K562 (cell line): ENCODE measurements at regions not wholly inside any gene's neighbourhood (a gene's known extent, or its start where the extent isn't known, plus 50 kb on each side); places are given as distances from the start of the nearest gene placed in this dataset.

Experiments used
- ATAC-seq: fragments of 200-7000 bp; cut with Tn5 transposase; 3 replicates; pipeline ENCODE4 v1.9.1; 2020; ENCODE audit warnings: moderate library complexity
- BruUV-seq: library from RNA; stranded (reverse); fragments of 400-500 nt; replicated peaks from 2 replicates; lab custom pipeline; 2021; lab: Mats Ljungman, UMichigan
- CTCF ChIA-PET: fragments of 300-600 bp; formaldehyde crosslinking; extraction: SDS; loops from one replicate; lab custom pipeline; 2021; ENCODE audit warnings: low intra/inter-chr PET ratio; lab: Yijun Ruan, JAX
- POLR2A ChIA-PET: fragments of 300-600, 350-650 bp; sonication (Branson Sonifier 250); formaldehyde crosslinking; extraction: SDS; loops from one replicate; lab custom pipeline; 2021; ENCODE audit warnings: antibody characterized with exemption, inconsistent platforms; lab: Yijun Ruan, JAX
- DNase-seq, 4 experiments: peaks; one replicate each; pipeline versions ENCODE4 v3.0.0 to v3.0.0-alpha.2; 2011 to 2018; ENCODE audit warnings: low spot score in 3 of 4, mixed read lengths in 3 of 4; ENCODE audit errors: extremely low read depth in 1 of 4
- FAIRE-seq: peaks from 2 replicates; lab custom pipeline; 2011; peaks lifted over from hg19 to GRCh38; lab: Jason Lieb, UNC
- H2AFZ ChIP-seq: 2 replicates; pipeline ENCODE4 v1.6.0; 2011; ENCODE audit warnings: low read depth, low read length, control low read depth, inconsistent platforms
- H3K27ac ChIP-seq: fragments of 200-600 bp; 3 replicates; pipeline ENCODE4 v1.8.0; 2011; ENCODE audit warnings: low read depth, mild to moderate bottlenecking, control low read depth, inconsistent platforms, low read length, moderate library complexity, mixed read lengths; ENCODE audit errors: extremely low read depth
- H3K27me3 ChIP-seq, 2 experiments: fragments of 300-600 bp in 1 of 2; 2 replicates in 1 of 2; 3 replicates in 1 of 2; pipeline versions ENCODE4 v1.6.0 to v1.8.0; 2011; ENCODE audit warnings: inconsistent platforms in 2 of 2, low read length in 2 of 2, mild to moderate bottlenecking in 1 of 2, mixed read lengths in 1 of 2, moderate library complexity in 1 of 2; ENCODE audit not compliant: control insufficient read depth in 2 of 2, insufficient read depth in 2 of 2
- H3K36me3 ChIP-seq: fragments of 300-600 bp; 3 replicates; pipeline ENCODE4 v1.8.0; 2011; ENCODE audit warnings: mild to moderate bottlenecking, low read length, inconsistent platforms; ENCODE audit not compliant: control insufficient read depth, insufficient read depth
- H3K4me1 ChIP-seq, 2 experiments: fragments of 200-600 bp in 1 of 2; replicated peaks in 1 of 2; 2 replicates in 1 of 2; 3 replicates in 1 of 2; pipeline versions ENCODE4 v1.5.1 to v1.8.0; 2011; ENCODE audit warnings: inconsistent platforms in 2 of 2, low read length in 2 of 2, mild to moderate bottlenecking in 1 of 2, mixed read lengths in 1 of 2, moderate library complexity in 1 of 2; ENCODE audit not compliant: control insufficient read depth in 2 of 2, insufficient read depth in 2 of 2
- H3K4me2 ChIP-seq: 2 replicates; pipeline ENCODE4 v1.6.1; 2011; ENCODE audit warnings: low read length, control low read depth, inconsistent platforms, mixed read lengths; ENCODE audit not compliant: insufficient read depth
- H3K4me3 ChIP-seq: fragments of 200-600 bp; sonication (generic), shearing (Covaris generic); 2 replicates; pipeline ENCODE4 v1.5.1; 2016; ENCODE audit warnings: control low read depth, inconsistent platforms
- H3K79me2 ChIP-seq: fragments of 200-600 bp; 3 replicates; pipeline ENCODE4 v1.8.0; 2011; ENCODE audit warnings: low read length, inconsistent platforms; ENCODE audit not compliant: control insufficient read depth, insufficient read depth
- H3K9ac ChIP-seq, 2 experiments: 2 replicates each; pipeline versions ENCODE4 v1.6.0 to v1.6.1; 2011; ENCODE audit warnings: low read depth in 2 of 2, low read length in 2 of 2, control low read depth in 1 of 2, inconsistent platforms in 1 of 2, mild to moderate bottlenecking in 1 of 2, mixed read lengths in 1 of 2; ENCODE audit not compliant: insufficient read depth in 1 of 2
- H3K9me1 ChIP-seq: one replicate; pipeline ENCODE4 v1.6.0; 2011; ENCODE audit warnings: inconsistent platforms, mild to moderate bottlenecking, low read length, moderate library complexity; ENCODE audit not compliant: control insufficient read depth, insufficient read depth
- H3K9me3 ChIP-seq: replicated peaks from 2 replicates; pipeline ENCODE4 v1.5.1; 2011; ENCODE audit warnings: low read depth, low read length, inconsistent platforms; ENCODE audit not compliant: control insufficient read depth, insufficient read depth
- H4K20me1 ChIP-seq: replicated peaks from 2 replicates; pipeline ENCODE4 v1.6.1; 2011; ENCODE audit warnings: low read length, inconsistent platforms, mixed read lengths; ENCODE audit not compliant: control insufficient read depth, insufficient read depth
- ARID3B ChIP-seq: fragments of 250-450 bp; sonication (Bioruptor Pico); IDR thresholded peaks from 2 replicates; pipeline ENCODE4 v1.4.0; 2020; ENCODE audit warnings: borderline replicate concordance
- CBX3 ChIP-seq, 2 experiments: IDR thresholded peaks; 1 replicate in 1 of 2; 2 replicates in 1 of 2; pipeline ENCODE4 v1.6.1; 2012; ENCODE audit warnings: inconsistent platforms in 2 of 2, low read length in 2 of 2, borderline replicate concordance in 1 of 2, control low read depth in 1 of 2
- DPF2 ChIP-seq: fragments of 450-650 bp; IDR thresholded peaks from 2 replicates; pipeline ENCODE4 v1.6.1; 2016
- KLF1 ChIP-seq: fragments of 450-650 bp; IDR thresholded peaks from 2 replicates; pipeline ENCODE4 v1.6.1; 2016; ENCODE audit warnings: missing genetic modification characterization, missing compliant biosample characterization
- PHF8 ChIP-seq: fragments of 200-600 bp; sonication (generic); IDR thresholded peaks from 2 replicates; pipeline ENCODE4 v1.6.1; 2012; ENCODE audit warnings: mixed run types, mild to moderate bottlenecking, inconsistent platforms, low read length, moderate library complexity, borderline replicate concordance
- SMARCA5 ChIP-seq: fragments of 450-650 bp; IDR thresholded peaks from 2 replicates; pipeline ENCODE4 v1.6.1; 2016
- STAT5A ChIP-seq: IDR thresholded peaks from 2 replicates; pipeline ENCODE4 v1.6.1; 2012; ENCODE audit warnings: low read length, inconsistent platforms, borderline replicate concordance
- TRIM28 ChIP-seq: fragments of 450-650 bp; IDR thresholded peaks from 2 replicates; pipeline ENCODE4 v1.6.1; 2017
- TSC22D4 ChIP-seq: fragments of 450-650 bp; IDR thresholded peaks from 2 replicates; pipeline ENCODE4 v1.6.1; 2016; ENCODE audit warnings: missing genetic modification characterization, missing biosample characterization, control low read depth
- ZFP36 ChIP-seq: fragments of 150-350 bp; IDR thresholded peaks from 2 replicates; pipeline ENCODE4 v1.6.1; 2018; ENCODE audit warnings: low read length, low read depth; ENCODE audit not compliant: partially characterized antibody
- ZNF23 ChIP-seq: fragments of 250-450 bp; sonication (Bioruptor Pico); IDR thresholded peaks from 2 replicates; pipeline ENCODE4 v1.4.0; 2020; ENCODE audit warnings: mild to moderate bottlenecking
- ZNF75A ChIP-seq: fragments of 450-650 bp; formaldehyde crosslinking; IDR thresholded peaks from 2 replicates; pipeline ENCODE4 v1.4.0; 2020; ENCODE audit warnings: mild to moderate bottlenecking
- WGBS: fragments of 100-300 bp; shearing (Covaris generic); methylation state at CpG from one replicate; pipeline ENCODE4 v1.1.6; 2016; ENCODE audit warnings: low coverage, mixed read lengths; ENCODE audit not compliant: insufficient coverage; ENCODE audit errors: missing lambda C conversion rate; 5-methylcytosine and 5-hydroxymethylcytosine counted together
- in situ Hi-C: fragments of 300-500 bp; cut with MboI; formaldehyde crosslinking; loops from 4 replicates; pipeline ENCODE4 v1.15.0; 2018; ENCODE audit warnings: inconsistent platforms, mixed read lengths
- intact Hi-C: fragments of 100-400 bp; cut with micrococcal nuclease; formaldehyde crosslinking; loops from 2 replicates; pipeline ENCODE4 v1.14.2; 2022

GRCh38 chr9:107710953-107711352 lies 221.4 kb upstream of the KLF4 start:
- H3K27me3 ChIP-seq: peaks cover 16 to 17% of the 10 kb centered on the region in 2 experiments
- H3K4me3 ChIP-seq: no peak overlapping the region
- FAIRE-seq (no peak), DNase-seq (no peak), ATAC-seq (no peak)
- H2AFZ ChIP-seq: no peak overlapping the region
- H3K9me1 ChIP-seq: no peaks in the 10 kb centered on the region
- ChIA-PET POLR2A (interaction anchor here (1.3 to 1.7 kb wide), 2 partner anchors 9 to 20 kb away, joined by 3 to 4 read pairs; no protein-coding TSS in a partner anchor), CTCF (no interaction called here)
- TF ChIP-seq TSC22D4 (tag) (no peak), KLF1 (tag) (no peak), PHF8 (no peak), ZNF23 (CRISPR knock-in tag) (no peak), DPF2 (no peak), ZNF75A (no peak), ARID3B (CRISPR knock-in tag) (no peak), CBX3 (IDR thresholded peaks at IDR 0.05; ENCODE audit: borderline replicate concordance in 1 of 2, low read length in 2 of 2) (no peak), TRIM28 (no peak), STAT5A (no peak), SMARCA5 (no peak), ZFP36 (no peak)
- no peak overlapping the region for H3K9ac ChIP-seq
- H4K20me1 ChIP-seq: no peaks in the 10 kb centered on the region
- H3K79me2 ChIP-seq: no peaks in the 10 kb centered on the region
- H3K9me3 ChIP-seq: no peaks in the 10 kb centered on the region
- H3K4me2 ChIP-seq: no peak overlapping the region
- BruUV-seq: no TSS peak
- in situ Hi-C loops: no loop called here
- intact Hi-C loops: no loop called here
- H3K4me1 ChIP-seq: peaks cover 0 to 22% of the 10 kb centered on the region in 2 experiments; a peak in 2 of 5 replicates
- no peaks in the 10 kb centered on the region for H3K36me3 ChIP-seq
- WGBS: 0% methylated on average over 2 of the region's 2 CpGs
- H3K27ac ChIP-seq: no peak overlapping the region
